ENCODE measurements at regions not wholly inside any gene's neighbourhood (a gene's known extent, or its start where the extent isn't known, plus 50 kb on each side); places are given as distances from the start of the nearest gene placed in this dataset.
A peak's percentile ranks its signal among the peaks of the same experiment; 100 is the strongest.

DNA sequence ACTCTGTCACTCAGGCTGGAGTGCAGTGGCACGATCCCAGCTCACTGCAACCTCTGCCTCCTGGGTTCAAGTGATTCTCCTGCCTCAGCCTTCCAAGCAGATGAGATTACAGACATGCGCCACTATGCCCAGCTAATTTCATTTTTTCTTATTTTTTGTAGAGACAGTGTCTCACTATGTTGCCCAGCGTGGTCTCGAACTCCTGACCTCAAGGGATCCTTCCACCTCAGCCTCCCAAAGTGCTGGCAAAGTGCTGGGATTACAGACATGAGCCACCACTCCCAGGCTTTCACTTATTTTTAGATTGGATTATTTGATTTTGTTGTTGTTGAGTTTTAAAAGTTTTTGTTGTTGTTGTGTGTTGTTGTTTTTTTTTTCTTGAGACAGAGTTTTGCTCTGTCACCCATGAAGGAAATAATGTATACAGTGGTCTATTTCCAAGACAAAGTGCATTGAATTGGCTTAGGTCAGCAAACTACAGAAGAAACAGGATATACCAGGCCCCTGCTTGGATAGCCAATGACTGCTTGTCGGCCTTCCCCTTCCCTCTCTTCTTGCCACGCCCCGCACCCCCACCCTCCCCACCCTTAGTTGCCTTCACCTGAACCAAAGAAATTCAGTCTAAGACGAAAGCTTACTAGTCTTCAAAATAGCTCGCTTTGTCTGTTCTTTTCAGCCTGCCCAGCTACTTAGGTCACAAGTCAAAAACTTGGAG lies 91.8 kb upstream of the CLDN5 start:
- no peak overlapping the region for H3K4me3 ChIP-seq (ENCODE audit: low read depth, low read length)
- no peak for DNase-seq (ENCODE audit: low read depth)

DNA sequence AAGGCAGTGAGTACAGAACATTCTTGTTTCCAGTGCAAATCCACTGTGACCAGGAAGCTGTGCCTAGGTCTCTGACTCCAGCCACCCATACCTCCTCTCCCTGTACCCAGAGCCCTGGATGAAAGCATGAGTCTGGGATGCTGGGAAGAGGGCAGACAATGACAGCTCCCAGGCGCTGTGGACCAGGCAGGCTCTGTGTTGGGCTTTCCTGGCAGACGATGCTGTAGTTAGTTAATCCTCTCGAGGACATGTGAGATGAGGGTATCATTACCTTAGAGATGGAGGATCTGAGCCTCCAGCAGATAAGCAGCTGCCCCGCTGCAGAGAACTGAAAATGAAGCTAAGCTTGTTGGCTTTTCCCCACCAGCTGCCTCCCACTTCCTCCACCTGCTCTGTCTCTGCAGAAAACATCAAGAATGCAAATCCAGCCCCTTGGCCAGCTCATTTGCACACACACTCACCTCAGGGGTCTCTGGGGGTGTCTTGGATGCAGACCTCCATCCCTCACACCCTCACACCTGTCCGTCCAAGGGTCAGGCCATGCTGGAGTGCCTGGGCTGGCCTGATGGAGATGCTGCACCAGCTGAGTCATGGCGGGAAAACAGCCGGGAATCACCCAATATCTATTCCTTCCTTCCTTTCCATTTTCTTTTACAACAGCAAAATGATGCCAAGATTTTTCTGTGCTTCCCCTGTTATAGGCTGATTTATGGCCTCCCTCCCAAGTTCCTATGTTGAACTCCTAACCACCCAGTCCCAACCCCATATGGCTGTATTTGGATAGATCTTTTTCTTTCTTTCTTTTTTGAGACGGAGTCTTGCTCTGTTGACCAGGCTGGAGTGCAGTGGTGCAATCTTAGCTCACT lies 94.9 kb upstream of the SEPTIN5 start:
- DNase-seq (ENCODE audit: low read depth), result no peak
- no peak overlapping the region for H3K4me3 ChIP-seq (ENCODE audit: low read depth, low read length)

DNA sequence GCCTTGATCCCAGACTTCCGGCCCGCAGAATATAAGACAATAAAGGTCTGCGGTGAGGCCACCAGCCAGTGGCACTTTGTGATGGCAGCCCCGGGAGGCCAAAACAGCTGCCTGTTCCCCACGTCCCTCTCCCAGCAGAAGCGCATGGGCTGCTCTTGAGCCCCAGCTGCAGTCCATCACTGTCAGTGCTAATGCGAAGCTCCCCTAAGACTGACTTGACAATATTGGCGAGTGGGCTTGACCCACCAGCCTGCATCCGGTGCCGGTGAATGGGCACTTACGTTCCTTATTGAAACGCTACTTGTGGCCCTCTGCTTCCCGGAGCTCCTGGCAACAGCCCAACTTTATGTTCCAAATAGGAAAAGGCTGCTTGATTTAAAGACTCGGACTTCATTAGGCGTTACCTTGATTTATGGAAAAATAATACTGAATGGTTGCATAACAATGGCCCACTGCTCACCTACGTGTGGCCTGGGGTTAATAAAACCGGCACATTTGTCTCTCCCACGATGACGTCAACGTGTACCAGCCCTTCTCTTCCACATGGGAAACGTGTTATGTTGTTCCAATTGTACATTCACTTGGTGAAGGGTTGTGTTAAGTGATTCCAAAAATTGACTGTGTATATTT lies 93.4 kb upstream of the SEPTIN5 start:
- no peak for DNase-seq (ENCODE audit: low read depth)
- H3K4me3 ChIP-seq (ENCODE audit: low read depth, low read length), result no peak overlapping the region

DNA sequence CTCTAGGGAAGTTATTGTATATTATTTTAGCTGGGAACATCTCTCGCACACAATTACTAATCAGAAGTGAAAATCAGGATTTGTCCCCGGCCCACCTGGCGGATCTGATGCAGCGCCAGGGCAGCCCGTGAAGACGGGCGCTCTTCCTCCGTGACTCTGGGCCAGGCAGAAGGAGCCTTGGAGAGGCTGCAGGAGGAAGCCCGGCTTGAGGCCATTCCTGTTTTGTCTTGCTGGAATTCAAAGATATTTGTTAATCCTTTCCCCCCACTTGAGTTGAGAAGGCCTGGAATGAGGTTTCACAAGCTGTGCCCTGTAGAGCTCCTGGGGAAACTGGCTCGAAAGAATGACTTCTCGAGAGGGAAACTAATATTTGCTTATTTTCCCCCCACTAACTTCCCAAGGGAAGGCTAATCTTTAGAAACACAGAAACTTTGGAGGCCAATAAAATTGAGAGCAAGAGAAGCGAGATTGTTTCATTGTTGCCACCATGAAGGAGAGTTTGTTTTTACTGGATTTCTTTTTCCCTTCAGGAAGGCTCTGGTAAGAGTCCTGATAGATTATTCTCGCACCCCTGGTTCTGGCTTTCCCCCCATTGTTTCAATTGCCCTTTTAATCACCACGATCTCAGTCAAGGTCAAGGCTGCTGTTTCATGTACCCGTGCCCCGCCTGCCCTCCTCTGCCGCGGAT lies 92.8 kb upstream of the SEPTIN5 start:
- no peak overlapping the region for H3K4me3 ChIP-seq (ENCODE audit: low read depth, low read length)
- DNase-seq (ENCODE audit: low read depth), result no peak

DNA sequence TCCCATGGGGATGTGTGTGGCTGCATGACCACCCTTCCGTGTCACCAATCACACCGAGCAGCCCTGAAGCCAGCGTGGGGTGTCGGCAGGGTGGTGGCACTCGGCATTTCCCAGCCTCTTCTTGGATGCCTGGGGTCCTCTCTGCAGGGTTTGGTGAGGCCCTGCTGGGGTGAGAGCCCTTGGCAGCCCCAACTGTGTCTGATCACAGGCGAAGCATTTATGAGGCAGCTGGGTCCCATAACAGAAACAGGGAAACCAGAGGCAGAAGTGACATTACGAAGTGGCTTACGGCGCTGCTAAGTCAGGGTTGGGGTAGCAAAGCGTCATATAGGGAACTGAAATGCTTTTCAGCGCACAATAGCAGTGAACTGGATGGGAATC lies 92.3 kb upstream of the SEPTIN5 start:
- no peak overlapping the region for H3K4me3 ChIP-seq (ENCODE audit: low read depth, low read length)
- no peak for DNase-seq (ENCODE audit: low read depth)

DNA sequence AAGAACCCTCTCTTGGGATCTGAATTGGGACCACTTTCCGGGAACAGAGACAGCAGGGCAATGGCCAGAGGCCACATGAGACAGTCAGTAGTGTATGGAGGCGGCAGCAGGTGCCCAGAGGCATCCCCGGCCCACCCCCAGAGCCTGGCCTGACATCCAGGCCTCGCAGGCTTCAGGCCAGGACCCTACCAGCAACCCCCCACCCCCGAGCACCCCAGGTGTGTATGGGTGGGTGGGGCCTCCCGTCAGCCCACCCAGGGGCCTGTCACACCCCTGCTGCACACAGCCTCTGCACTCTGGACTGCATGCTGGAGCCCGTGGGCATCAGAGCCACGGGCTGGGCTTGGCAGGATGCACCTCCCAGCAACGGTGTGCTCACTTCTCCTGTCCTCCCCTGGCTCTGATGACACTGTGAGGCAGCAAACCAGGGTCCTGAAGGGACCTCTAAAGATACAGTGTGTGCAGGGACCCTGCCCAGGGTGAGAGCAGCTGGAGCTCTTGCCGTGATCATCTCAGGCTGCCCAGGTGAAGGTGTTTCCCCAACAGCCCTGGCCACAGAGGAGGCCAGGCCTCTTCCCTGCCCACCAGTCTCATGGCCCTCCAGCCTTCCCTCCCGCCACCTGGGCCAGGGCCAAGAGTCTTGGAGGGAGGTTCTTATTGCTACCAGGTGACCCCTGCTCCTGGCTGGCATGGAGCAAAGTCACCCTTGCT lies 88.8 kb upstream of the SEPTIN5 start:
- no peak overlapping the region for H3K4me3 ChIP-seq (ENCODE audit: low read depth, low read length)
- DNase-seq (ENCODE audit: low read depth), result no peak

DNA sequence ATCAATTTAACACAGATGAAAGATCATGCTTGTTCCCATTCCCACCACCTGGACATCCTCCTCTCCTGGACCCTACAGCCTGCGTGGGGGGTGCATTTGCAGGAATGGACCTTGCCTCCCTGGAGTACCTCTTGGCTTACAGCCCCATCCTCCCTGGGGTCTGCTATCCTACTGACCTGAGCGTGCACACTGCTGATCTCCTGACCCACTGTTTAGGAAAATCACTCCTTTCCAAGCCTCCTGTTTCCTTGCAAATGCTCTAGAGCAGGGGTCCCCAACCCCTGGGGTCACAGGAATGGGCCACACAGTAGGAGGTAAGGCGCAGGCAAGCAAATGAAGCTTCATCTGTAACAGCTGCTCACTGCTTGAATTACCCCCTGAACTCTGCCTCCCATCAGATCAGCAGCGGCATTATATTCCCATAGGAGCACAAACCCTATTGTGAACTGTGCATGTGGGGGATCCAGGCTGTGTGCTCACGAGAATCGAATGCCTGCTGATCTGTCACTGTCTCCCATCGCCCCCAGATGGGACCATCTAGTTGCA lies 88.2 kb upstream of the SEPTIN5 start:
- DNase-seq (ENCODE audit: low read depth), result no peak
- H3K4me3 ChIP-seq (ENCODE audit: low read depth, low read length), result no peak overlapping the region

DNA sequence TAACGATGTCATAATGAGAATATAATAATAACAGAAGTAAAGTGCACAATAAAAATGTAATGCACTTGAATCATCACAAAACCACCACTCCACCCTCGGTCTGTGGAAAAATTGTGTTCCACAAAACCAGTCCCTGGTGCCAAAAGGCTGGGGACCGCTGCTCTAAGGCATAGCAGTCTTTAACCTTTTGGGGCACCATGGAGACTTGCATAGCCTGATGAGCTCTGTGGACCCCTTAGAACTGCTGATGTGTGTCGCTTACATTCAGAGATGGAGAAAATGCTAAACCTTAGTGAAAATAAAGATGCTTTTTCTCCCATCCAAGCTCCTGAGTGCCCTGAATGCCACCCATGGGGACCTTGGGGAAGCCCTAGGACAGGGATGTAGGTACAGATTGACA lies 87.6 kb upstream of the SEPTIN5 start:
- DNase-seq (ENCODE audit: low read depth), result no peak
- no peak overlapping the region for H3K4me3 ChIP-seq (ENCODE audit: low read depth, low read length)

DNA sequence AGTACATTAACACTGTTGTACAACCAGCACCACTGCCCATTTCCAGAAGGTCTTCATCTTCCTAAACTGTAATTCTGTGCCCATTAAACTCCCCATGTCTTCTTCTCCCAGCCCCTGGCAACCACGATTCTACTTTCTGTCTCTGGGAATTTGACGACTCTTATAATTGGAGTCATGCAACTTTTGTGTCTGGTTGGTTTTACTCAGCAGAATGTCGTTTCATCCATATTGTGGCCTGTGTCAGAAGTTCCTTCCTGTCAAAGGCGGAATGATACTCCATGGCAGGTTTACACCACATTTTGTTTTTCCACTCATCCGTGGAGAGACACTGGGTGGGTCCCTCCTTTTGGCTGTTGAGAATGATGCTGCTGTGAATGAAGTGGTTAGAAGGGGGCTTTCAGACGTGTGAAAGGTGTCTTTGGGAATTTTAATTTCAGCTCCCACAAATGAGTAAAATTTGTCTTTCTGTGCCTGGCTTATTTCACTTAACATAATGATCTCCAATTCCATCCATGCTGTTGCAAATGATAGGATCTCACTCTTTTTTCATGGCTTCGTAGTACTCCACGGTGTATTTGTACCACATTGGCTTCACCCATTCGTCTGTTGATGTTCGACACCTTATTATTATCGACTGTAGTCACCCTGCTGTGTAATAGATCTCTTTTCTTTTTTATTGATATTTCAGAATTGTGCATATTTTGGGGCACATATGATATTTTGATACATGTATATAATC lies 86.1 kb upstream of the SEPTIN5 start:
- H3K4me3 ChIP-seq (ENCODE audit: low read depth, low read length), result no peak overlapping the region
- no peak for DNase-seq (ENCODE audit: low read depth)

DNA sequence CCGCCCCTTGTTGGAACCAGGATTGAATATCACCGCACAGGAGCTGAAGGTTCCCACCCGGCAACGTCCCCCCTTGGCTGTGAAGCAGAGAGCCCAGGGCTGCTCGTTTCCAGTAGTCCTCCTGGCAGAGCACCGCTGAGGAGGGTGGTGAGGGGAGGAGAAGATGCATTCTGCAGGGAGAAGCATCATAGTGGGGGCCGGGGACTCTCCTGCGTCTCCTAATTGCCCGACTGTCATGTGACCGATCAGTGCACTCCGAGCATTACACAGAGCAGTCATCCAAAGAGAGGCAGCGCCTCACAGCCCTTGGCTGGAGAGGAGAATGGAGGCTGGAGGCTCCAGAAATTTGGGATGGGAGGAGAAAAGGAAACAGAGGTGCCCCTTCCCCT lies 85.0 kb upstream of the SEPTIN5 start:
- no peak overlapping the region for H3K4me3 ChIP-seq (ENCODE audit: low read depth, low read length)
- DNase-seq (ENCODE audit: low read depth), result no peak

DNA sequence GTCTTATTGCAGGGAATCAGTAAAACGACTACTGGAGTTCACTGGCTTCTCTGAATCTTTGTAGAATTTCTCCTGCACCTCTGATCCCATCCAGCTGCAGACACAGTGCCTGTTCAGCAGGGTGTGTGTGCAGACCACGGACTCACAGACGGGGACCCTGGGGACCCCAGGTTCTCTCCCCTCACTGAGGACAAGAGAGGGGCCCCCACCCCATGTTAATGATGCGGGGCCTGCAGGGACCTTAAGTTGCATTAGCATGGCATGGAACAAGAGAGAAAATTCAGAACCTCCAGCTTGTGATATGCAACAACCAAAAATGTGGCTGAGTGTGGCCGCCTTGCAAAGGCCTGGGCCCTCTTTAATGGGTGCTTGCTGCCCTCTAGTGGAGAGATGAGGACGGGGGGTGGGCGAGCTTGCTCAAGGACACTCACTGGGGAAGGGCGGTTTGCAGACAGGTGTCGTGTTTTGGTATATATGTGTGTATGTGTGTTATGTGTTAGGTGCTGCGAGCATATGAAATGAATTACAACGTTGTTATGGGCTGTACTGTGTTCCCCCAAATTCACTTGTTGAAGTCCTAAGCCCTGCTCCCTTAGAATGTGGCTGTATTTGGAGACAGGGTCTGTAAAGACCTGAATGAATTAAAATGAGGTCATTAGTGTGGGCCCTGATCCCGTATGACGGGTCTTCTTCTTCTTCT lies 84.4 kb upstream of the SEPTIN5 start:
- H3K4me3 ChIP-seq (ENCODE audit: low read depth, low read length), result no peak overlapping the region
- DNase-seq (ENCODE audit: low read depth), result peak; percentile 15

DNA sequence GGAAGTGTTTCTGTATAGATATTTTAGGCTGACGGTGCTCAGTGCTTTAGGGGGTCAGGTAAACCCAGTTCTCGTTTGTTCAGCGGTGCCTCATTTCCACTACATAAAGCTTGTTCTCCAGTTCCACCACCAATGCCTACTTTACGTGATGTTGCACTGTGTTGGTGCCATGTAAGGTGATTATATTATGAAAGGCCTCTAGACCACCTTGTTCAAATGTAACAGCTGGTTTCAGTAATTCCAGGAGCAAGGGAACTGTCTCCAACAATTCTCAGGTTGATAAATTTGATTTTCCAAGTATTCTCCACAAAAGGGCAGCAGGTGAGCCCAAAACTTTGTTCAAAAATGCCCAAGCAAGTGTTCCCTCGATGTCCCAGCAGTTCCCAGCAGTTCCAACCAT lies 83.7 kb upstream of the SEPTIN5 start:
- H3K4me3 ChIP-seq (ENCODE audit: low read depth, low read length), result no peak overlapping the region
- DNase-seq (ENCODE audit: low read depth), result no peak

DNA sequence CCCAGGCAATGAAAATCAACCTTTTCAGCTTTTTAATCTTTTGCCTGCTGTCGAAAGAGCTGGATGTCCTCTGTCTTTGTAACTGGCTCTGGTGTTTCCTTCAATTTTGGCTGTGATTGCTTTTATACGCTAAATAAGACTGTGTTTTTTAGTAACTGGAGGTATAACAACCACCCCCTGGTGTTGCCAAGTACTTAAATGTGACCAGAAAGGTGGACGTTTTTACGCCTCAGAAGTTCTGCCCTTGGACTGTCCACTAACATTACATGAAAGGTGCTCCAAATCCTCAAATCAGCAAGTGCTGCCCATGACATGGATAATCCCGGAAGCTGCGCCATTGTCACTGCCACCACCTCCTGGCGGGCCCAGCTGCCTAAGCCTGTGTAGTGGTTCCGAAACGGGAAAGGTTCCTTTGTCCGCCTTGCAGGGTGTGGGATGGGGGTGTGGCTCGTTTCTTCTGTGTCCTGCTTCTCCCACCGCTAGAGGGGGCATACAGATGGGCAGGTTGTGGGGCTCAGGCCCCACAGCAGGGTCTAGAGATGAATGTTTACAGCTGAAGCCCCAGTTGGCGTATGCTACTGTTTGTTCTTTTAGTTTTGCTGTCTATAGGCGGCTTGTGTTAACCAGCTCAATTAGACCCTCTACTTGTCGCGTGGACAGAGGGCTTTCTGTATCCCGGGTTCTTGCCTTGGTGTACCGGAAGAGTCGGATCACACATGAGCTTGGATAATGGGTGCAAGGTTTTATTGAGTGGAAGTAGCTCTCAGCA lies 82.2 kb upstream of the SEPTIN5 start:
- no peak for DNase-seq (ENCODE audit: low read depth)
- H3K4me3 ChIP-seq (ENCODE audit: low read depth, low read length), result no peak overlapping the region

DNA sequence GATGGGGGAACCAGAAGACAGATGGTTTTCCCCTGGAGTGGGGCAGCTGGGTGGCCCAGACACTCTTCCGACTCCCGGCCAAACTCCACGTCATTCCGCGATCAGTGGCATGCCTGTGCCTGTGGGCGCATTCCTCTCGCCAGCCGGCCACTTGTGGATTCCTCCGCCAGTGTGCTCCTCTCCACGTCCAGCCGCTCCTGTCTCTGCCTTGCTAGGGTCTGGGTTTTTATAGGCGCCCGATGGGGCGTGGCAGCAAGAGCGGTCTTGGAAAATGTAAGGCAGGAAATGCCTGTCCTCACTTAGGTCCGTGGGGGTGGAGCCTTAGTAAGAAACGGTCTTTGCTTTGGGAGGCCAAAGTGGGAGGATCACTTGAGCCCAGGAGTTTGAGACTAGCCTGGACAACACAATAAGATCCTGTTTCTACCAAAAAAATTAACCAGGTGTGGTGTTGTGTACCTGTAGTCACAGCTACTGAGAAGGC lies 81.6 kb upstream of the SEPTIN5 start:
- no peak overlapping the region for H3K4me3 ChIP-seq (ENCODE audit: low read depth, low read length)
- no peak for DNase-seq (ENCODE audit: low read depth)

DNA sequence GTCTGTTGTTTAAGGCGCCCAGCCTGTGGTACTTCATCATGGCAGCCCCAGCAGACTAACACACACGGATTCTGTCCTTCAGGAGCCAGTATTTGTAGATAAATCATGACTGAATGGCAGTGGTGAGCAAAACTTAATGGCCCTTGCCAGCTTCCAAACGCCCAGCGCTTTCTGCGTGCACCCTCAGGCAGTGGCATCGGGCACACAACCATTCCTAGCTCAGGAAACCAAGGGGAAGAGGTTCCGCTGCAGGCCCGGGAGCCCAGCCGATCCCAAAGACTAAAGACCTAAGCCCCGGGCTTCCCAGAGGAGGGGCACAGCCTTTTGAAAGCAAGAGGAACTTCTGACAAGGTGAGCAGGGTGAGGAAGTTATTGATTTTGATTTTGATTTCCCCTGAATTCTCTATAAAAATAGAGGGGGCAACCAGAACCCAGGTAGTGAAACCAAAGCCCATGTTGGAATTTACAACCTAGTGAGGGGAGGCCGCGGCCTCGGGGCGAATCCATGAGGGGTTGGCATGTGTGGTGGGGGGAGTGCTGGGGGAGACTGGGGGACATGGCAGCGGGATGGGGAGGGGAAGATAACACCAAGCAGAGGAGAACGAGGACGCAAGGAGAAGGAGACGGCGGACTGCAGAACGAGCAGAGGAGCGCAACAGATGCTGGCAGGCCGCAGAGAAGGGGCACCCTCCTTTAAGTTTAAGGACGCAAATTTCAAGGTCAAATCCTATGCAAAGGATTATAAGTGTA lies 79.9 kb upstream of the SEPTIN5 start:
- no peak for DNase-seq (ENCODE audit: low read depth)
- no peak overlapping the region for H3K4me3 ChIP-seq (ENCODE audit: low read depth, low read length)

DNA sequence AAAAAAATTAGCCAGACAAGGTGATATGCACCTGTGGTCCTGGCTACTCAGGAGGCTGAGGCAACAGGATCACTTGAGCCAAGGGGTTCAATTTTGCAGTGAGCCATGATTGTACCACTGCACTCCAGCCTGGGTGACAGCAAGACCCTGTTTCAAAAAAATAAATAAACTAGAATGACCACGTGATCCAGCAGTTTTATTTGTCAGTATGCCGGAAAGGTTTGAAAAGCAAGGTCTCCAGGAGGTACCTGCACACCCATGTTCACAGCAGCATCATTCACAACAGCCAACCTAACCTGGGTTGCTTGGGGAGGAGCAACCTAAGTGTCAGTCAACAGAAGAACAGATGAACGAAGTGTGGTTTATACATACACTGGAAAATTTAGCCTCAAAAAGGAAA lies 78.7 kb upstream of the SEPTIN5 start:
- H3K4me3 ChIP-seq (ENCODE audit: low read depth, low read length), result no peak overlapping the region
- no peak for DNase-seq (ENCODE audit: low read depth)

Data from skeletal muscle cell (primary cell).